ENCODE measurements at regions not wholly inside any gene's neighbourhood (a gene's known extent, or its start where the extent isn't known, plus 50 kb on each side); places are given as distances from the start of the nearest gene placed in this dataset.

DNA sequence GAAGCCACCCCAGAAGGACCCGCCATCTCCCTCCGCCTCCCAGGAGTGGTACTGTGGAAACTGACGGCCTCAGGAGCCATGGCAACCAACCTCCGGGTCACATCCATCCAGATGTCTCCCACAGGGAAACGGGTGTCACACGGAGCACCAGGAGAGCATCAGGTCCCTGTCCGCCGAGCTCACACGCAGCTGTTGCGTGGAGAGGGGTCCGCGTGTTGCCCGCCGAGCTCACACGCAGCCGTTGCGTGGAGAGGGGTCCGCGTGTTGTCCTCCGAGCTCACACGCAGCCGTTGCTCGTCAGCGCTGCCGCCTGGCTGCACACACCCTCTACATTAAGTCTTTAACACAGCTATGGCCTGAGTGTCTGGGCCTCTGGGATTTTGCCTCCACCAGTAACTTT lies 311.1 kb upstream of the SHH start:
- intact Hi-C loops (cut with micrococcal nuclease): no loop called here
- CTCF ChIA-PET: no interaction called here
- BruUV-seq (replicated peaks): no TSS peak

More for the DNA sequence above, 311.1 kb upstream of the SHH start:
- Histone ChIP-seq H4K8ac (ENCODE audit: low read depth in 2 of 2, low read length in 2 of 2) (no peak overlapping the region), H3K36me3 (ENCODE audit: control insufficient read depth, insufficient read depth, low read length) (no peaks in the 10 kb centered on the region), H4K20me1 (ENCODE audit: insufficient read depth, low read length) (no peaks in the 10 kb centered on the region), H2AK5ac (ENCODE audit: low read depth, low read length) (no peak overlapping the region), H3K56ac (ENCODE audit: extremely low read depth, insufficient read depth, low read length) (no peak overlapping the region), H4K5ac (ENCODE audit: low read depth, low read length) (no peak overlapping the region), H3K14ac (replicated peaks; ENCODE audit: low read depth, low read length) (no peak overlapping the region), H2BK15ac (ENCODE audit: low read depth, low read length) (no peak overlapping the region), H2AK9ac (replicated peaks; ENCODE audit: low read depth, low read length, poor library complexity) (no peak overlapping the region), H2BK120ac (ENCODE audit: low read depth, low read length) (no peak overlapping the region), H3K9ac (ENCODE audit: low read depth, low read length) (no peak overlapping the region), H3K9me3 (ENCODE audit: control insufficient read depth, insufficient read depth, low read length) (peaks cover 60% of the 10 kb centered on the region), H3K4ac (ENCODE audit: low read depth, low read length) (no peak overlapping the region), H2AFZ (replicated peaks; ENCODE audit: low read length, poor library complexity) (no peak overlapping the region), H3K23ac (ENCODE audit: low read depth, low read length) (no peak overlapping the region), H3K27me3 (ENCODE audit: control insufficient read depth, insufficient read depth, low read length) (no peaks in the 10 kb centered on the region), H3K4me3 (ENCODE audit: insufficient read depth, low read depth, low read length) (no peak overlapping the region), H2BK5ac (ENCODE audit: low read depth, low read length, poor library complexity, severe bottlenecking) (no peak overlapping the region), H3K4me1 (ENCODE audit: control insufficient read depth, insufficient read depth, low read length) (no peaks in the 10 kb centered on the region), H4K91ac (ENCODE audit: insufficient read depth, low read depth, low read length) (no peak overlapping the region), H3K4me2 (ENCODE audit: low read depth, low read length) (no peak overlapping the region), H3K9me1 (ENCODE audit: insufficient read depth, low read length) (no peaks in the 10 kb centered on the region), H2BK20ac (ENCODE audit: low read depth, low read length) (no peak overlapping the region), H3K79me1 (ENCODE audit: low read depth in 1 of 2, low read length in 2 of 2) (no peaks in the 10 kb centered on the region), H3K27ac (ENCODE audit: insufficient read depth, low read length) (no peak overlapping the region), H3K18ac (ENCODE audit: low read depth, low read length) (no peak overlapping the region)
- TF ChIP-seq POLR2A (IDR thresholded peaks at IDR 0.05; ENCODE audit: low read depth, low read length) (no peak), CEBPB (IDR thresholded peaks at IDR 0.05; ENCODE audit: low read depth, low read length) (no peak), MAFK (IDR thresholded peaks at IDR 0.05; ENCODE audit: low read depth, low read length) (no peak), MXI1 (IDR thresholded peaks at IDR 0.05; ENCODE audit: borderline replicate concordance, low read depth, low read length) (no peak), CHD1 (IDR thresholded peaks at IDR 0.05; ENCODE audit: low read depth, low read length) (no peak)
- TF ChIP-seq, protein P1, sequence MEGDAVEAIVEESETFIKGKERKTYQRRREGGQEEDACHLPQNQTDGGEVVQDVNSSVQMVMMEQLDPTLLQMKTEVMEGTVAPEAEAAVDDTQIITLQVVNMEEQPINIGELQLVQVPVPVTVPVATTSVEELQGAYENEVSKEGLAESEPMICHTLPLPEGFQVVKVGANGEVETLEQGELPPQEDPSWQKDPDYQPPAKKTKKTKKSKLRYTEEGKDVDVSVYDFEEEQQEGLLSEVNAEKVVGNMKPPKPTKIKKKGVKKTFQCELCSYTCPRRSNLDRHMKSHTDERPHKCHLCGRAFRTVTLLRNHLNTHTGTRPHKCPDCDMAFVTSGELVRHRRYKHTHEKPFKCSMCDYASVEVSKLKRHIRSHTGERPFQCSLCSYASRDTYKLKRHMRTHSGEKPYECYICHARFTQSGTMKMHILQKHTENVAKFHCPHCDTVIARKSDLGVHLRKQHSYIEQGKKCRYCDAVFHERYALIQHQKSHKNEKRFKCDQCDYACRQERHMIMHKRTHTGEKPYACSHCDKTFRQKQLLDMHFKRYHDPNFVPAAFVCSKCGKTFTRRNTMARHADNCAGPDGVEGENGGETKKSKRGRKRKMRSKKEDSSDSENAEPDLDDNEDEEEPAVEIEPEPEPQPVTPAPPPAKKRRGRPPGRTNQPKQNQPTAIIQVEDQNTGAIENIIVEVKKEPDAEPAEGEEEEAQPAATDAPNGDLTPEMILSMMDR (conservative IDR thresholded peaks at IDR 0.05; ENCODE audit: low read depth, low read length): no peak
- in situ Hi-C loops (cut with MboI; ENCODE audit: low sequenced_read_pairs): no loop called here
- no peak for DNase-seq
- WGBS, 2 experiments (ENCODE audit: extremely low coverage in 2 of 2, insufficient read length in 1 of 2): 77% methylated on average over 12 of the region's 25 CpGs; no CpG with 5 or more reads in 1 of the 2 experiments
- POLR2A ChIA-PET (ENCODE audit: unreplicated experiment): no interaction called here
- dilution Hi-C loops (cut with HindIII; ENCODE audit: low sequenced_read_pairs, unreplicated experiment): no loop called here
- ATAC-seq (ENCODE audit: low read depth): no peak
